HepG2 (cell line): ENCODE measurements at regions not wholly inside any gene's neighbourhood (a gene's known extent, or its start where the extent isn't known, plus 50 kb on each side); places are given as distances from the start of the nearest gene placed in this dataset.

Source experiments
- ATAC-seq: fragments of 200-7000 bp; cut with Tn5 transposase; 3 replicates; pipeline ENCODE4 v1.9.1; 2020; ENCODE audit warnings: mild to moderate bottlenecking, moderate library complexity
- BruUV-seq: library from RNA; stranded (reverse); fragments of 400-500 nt; replicated peaks from 2 replicates; lab custom pipeline; 2021; lab: Mats Ljungman, UMichigan
- CTCF ChIA-PET: fragments of 300-600 bp; formaldehyde crosslinking; extraction: SDS; loops from one replicate; lab custom pipeline; 2021; ENCODE audit warnings: low total read pairs, inconsistent platforms, low intra/inter-chr PET ratio; lab: Yijun Ruan, JAX
- POLR2A ChIA-PET: fragments of 350-600 bp; sonication (Branson Sonifier 250); formaldehyde crosslinking; loops from one replicate; lab custom pipeline; 2020; ENCODE audit warnings: antibody characterized with exemption, inconsistent platforms; lab: Yijun Ruan, JAX
- DNase-seq: peaks from one replicate; pipeline ENCODE4 v3.0.0-alpha.2; 2015; ENCODE audit warnings: low spot score
- FAIRE-seq: peaks from 3 replicates; lab custom pipeline; 2011; peaks lifted over from hg19 to GRCh38; lab: Jason Lieb, UNC
- H2AFZ ChIP-seq: one replicate; pipeline ENCODE4 v1.6.1; 2011; ENCODE audit warnings: low read length, inconsistent platforms
- H3K27ac ChIP-seq: fragments of 300-600 bp; 3 replicates; pipeline ENCODE4 v1.8.0; 2011; ENCODE audit warnings: mixed run types, mild to moderate bottlenecking, mixed read lengths, low read length, inconsistent platforms; ENCODE audit not compliant: insufficient read depth; ENCODE audit errors: extremely low read length
- H3K27me3 ChIP-seq, 2 experiments: fragments of 200-600 bp in 1 of 2; 2 replicates in 1 of 2; 3 replicates in 1 of 2; pipeline versions ENCODE4 v1.6.0 to v1.8.0; 2011; ENCODE audit warnings: low read length in 2 of 2, mild to moderate bottlenecking in 2 of 2, moderate library complexity in 2 of 2, inconsistent platforms in 1 of 2; ENCODE audit not compliant: insufficient read depth in 2 of 2, control insufficient read depth in 1 of 2
- H3K36me3 ChIP-seq, 2 experiments: fragments of 200-600 bp in 1 of 2; replicated peaks in 1 of 2; 2 replicates in 1 of 2; 3 replicates in 1 of 2; pipeline versions ENCODE4 v1.5.1 to v1.8.0; 2011; ENCODE audit warnings: low read length in 2 of 2, inconsistent platforms in 1 of 2; ENCODE audit not compliant: insufficient read depth in 2 of 2, control insufficient read depth in 1 of 2
- H3K4me1 ChIP-seq: 2 replicates; pipeline ENCODE4 v1.5.1; 2012; ENCODE audit warnings: low read length, inconsistent platforms; ENCODE audit not compliant: insufficient read depth
- H3K4me2 ChIP-seq: 2 replicates; pipeline ENCODE4 v1.6.0; 2011; ENCODE audit warnings: low read depth, low read length, inconsistent platforms
- H3K4me3 ChIP-seq, 3 experiments: fragments of 200-600 bp in 1 of 3; sonication (generic), shearing (Covaris generic) in 1 of 3; replicated peaks in 1 of 3; 2 replicates each; pipeline ENCODE4 v1.5.1; 2011 to 2016; ENCODE audit warnings: low read length in 3 of 3, inconsistent platforms in 2 of 3, low read depth in 2 of 3, mild to moderate bottlenecking in 2 of 3, control low read depth in 1 of 3, mixed read lengths in 1 of 3; ENCODE audit not compliant: insufficient read depth in 1 of 3
- H3K79me2 ChIP-seq: one replicate; pipeline ENCODE4 v1.6.1; 2011; ENCODE audit warnings: low read length, inconsistent platforms; ENCODE audit not compliant: insufficient read depth
- H3K9ac ChIP-seq: 2 replicates; pipeline ENCODE4 v1.6.0; 2011; ENCODE audit warnings: mild to moderate bottlenecking, low read depth, low read length, inconsistent platforms; ENCODE audit not compliant: insufficient read depth
- H3K9me3 ChIP-seq: 2 replicates; pipeline ENCODE4 v1.5.1; 2012; ENCODE audit warnings: mild to moderate bottlenecking, low read length
- H4K20me1 ChIP-seq: 2 replicates; pipeline ENCODE4 v1.6.0; 2011; ENCODE audit warnings: inconsistent platforms, mild to moderate bottlenecking, low read length, moderate library complexity; ENCODE audit not compliant: insufficient read depth
- CEBPB ChIP-seq: IDR thresholded peaks from 2 replicates; pipeline ENCODE4 v1.6.1; 2011; ENCODE audit warnings: low read depth, low read length, improper control_type of control experiment, borderline replicate concordance
- CENPX ChIP-seq: sonication (generic); formaldehyde crosslinking; IDR thresholded peaks from 2 replicates; pipeline ENCODE4 v1.9.0; 2021; ENCODE audit warnings: mild to moderate bottlenecking, missing genetic modification reagents, moderate library complexity
- CHD2 ChIP-seq: IDR thresholded peaks from 2 replicates; pipeline ENCODE4 v1.6.1; 2011; ENCODE audit warnings: low read depth, low read length, improper control_type of control experiment
- MIER2 ChIP-seq: IDR thresholded peaks from 2 replicates; pipeline ENCODE4 v1.6.1; 2016; ENCODE audit warnings: missing biosample characterization, missing genetic modification reagents
- ZFP36 ChIP-seq: fragments of 150-350 bp; IDR thresholded peaks from 2 replicates; pipeline ENCODE4 v1.6.1; 2018; ENCODE audit warnings: borderline replicate concordance, low read length, low read depth; ENCODE audit not compliant: partially characterized antibody
- ZFP90 ChIP-seq: sonication (generic); formaldehyde crosslinking; IDR thresholded peaks from 2 replicates; pipeline ENCODE4 v1.8.0; 2022; ENCODE audit warnings: missing genetic modification reagents, mild to moderate bottlenecking, inconsistent platforms, borderline replicate concordance
- ZNF326 ChIP-seq: sonication (generic); formaldehyde crosslinking; IDR thresholded peaks from 2 replicates; pipeline ENCODE4 v1.4.0; 2020; ENCODE audit warnings: missing genetic modification reagents, borderline replicate concordance
- WGBS: methylation state at CpG from one replicate; pipeline ENCODE4 v1.1.6; 2017; ENCODE audit warnings: low lambda C conversion rate; 5-methylcytosine and 5-hydroxymethylcytosine counted together
- in situ Hi-C: cut with HindIII; loops from 2 replicates; pipeline ENCODE4 v1.10.0; 2017; ENCODE audit warnings: low pct_unique_long_range_greater_than_20kb; ENCODE audit not compliant: extremely low pct_ligation_motif_present
- intact Hi-C: fragments of 100-400 bp; cut with micrococcal nuclease; formaldehyde crosslinking; loops from one replicate; pipeline ENCODE4 v1.10.0; 2022; ENCODE audit not compliant: unreplicated experiment
- TF ChIP-seq, protein P1 (sequence below): sonication (generic); formaldehyde crosslinking; IDR thresholded peaks from 2 replicates; pipeline ENCODE4 v1.5.0; 2020; ENCODE audit warnings: missing genetic modification reagents, mild to moderate bottlenecking, borderline replicate concordance

DNA sequence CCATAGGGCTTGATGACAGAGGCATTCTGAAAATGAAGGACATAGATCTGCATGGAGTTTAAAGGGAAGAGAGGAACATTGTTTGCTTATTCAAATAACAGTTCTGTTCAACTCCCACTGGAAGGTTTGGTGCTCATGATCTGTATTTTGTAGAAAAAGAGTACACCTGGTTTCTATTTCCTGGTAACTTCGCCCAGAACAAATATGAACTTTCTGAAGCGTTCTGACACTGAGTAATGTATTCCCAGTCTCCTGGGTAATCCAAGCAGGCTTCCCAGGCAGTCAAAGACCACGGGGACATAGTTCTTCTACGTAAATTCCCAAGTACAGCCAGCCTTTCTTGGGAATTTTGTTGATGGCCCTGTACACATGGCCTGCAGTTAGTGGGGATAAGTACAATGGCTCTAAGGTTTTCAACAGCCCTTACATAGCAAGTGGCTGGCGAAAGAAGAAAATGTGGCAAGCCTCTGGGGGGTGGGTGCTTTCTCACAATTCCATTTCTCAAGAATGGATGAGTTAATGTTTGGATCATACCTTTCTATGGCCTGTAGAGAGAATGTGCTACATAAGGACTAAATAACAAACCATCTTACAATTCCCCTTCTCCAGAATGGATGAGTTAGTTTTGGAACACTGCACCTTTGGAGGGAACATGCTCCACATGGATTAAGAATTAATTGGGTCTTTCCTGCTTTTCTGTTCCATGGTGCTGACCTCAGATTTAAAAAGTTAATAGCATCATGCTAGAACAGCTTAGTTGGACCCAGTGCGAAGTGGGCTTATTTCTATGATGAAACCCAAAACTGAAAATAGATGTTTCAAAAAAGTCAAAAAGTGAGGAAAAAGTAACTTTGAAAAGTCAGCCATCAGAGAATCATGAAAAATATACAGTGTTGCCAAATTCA is 52.7 kb downstream of the COL6A6 start:
- no peak overlapping the region for H3K27ac ChIP-seq
- H3K4me3 ChIP-seq, result no peak overlapping the region
- no TSS peak for BruUV-seq
- no peak overlapping the region for H2AFZ ChIP-seq
- no peaks in the 10 kb centered on the region for H3K9me3 ChIP-seq
- no peaks in the 10 kb centered on the region for H3K36me3 ChIP-seq
- 6% methylated on average over 6 of the region's 6 CpGs for WGBS
- H3K4me1 ChIP-seq, result no peaks in the 10 kb centered on the region
- ATAC-seq (no peak), DNase-seq (no peak), FAIRE-seq (no peak)
- POLR2A ChIA-PET, result no interaction called here
- no peak overlapping the region for H3K4me2 ChIP-seq
- H3K27me3 ChIP-seq, result peaks cover 0 to 35% of the 10 kb centered on the region in 2 experiments; a peak in 2 of 5 replicates
- H4K20me1 ChIP-seq, result no peaks in the 10 kb centered on the region
- H3K9ac ChIP-seq, result no peak overlapping the region
- CTCF ChIA-PET, result no interaction called here
- TF ChIP-seq ZFP90 (no peak), CHD2 (no peak), CEBPB (no peak), ZNF326 (CRISPR knock-in tag) (no peak), ZFP36 (no peak), CENPX (CRISPR knock-in tag) (no peak), MIER2 (CRISPR knock-in tag) (no peak)
- TF ChIP-seq, protein P1, sequence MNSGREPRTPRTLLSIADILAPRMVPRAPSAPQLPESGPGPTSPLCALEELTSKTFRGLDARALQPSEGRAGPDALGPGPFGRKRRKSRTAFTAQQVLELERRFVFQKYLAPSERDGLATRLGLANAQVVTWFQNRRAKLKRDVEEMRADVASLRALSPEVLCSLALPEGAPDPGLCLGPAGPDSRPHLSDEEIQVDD (CRISPR knock-in tag), result no peak
- intact Hi-C loops, result no loop called here
- H3K79me2 ChIP-seq, result no peaks in the 10 kb centered on the region
- in situ Hi-C loops, result no loop called here
